Cardiac muscle cell (in vitro differentiated cells and primary cell): ENCODE measurements at regions not wholly inside any gene's neighbourhood (a gene's known extent, or its start where the extent isn't known, plus 50 kb on each side); places are given as distances from the start of the nearest gene placed in this dataset.
"Not testable (repeated sequence)": the region's sequence is repeated elsewhere in the genome, so short reads cannot be mapped to it uniquely, and the experiment has no call there.

ENCODE experiments used
- DNase-seq, 2 donors: peaks; one replicate each; pipeline versions ENCODE4 v3.0.0 to v3.0.0-alpha.2; 2010 to 2017; ENCODE audit warnings: low read depth in 1 of 2, low spot score in 1 of 2
- H3K27ac ChIP-seq: fragments of 200-600 bp; sonication (generic); 2 replicates; pipeline ENCODE4 v1.5.1; 2016
- H3K27me3 ChIP-seq: fragments of 200-600 bp; sonication (generic); 2 replicates; pipeline ENCODE4 v1.6.0; 2016; ENCODE audit warnings: control low read depth
- H3K36me3 ChIP-seq: fragments of 200-600 bp; sonication (generic); 2 replicates; pipeline ENCODE4 v1.5.1; 2016; ENCODE audit warnings: control low read depth
- H3K4me1 ChIP-seq: fragments of 200-600 bp; sonication (generic); 2 replicates; pipeline ENCODE4 v1.8.1; 2017; ENCODE audit warnings: low read depth, mild to moderate bottlenecking, mixed run types
- H3K4me3 ChIP-seq: fragments of 200-600 bp; sonication (generic); 2 replicates; pipeline ENCODE4 v1.5.1; 2016; ENCODE audit warnings: mild to moderate bottlenecking
- H3K9me3 ChIP-seq: fragments of 200-600 bp; sonication (generic); 2 replicates; pipeline ENCODE4 v1.5.1; 2017; ENCODE audit warnings: low read depth, mild to moderate bottlenecking, control low read depth
- CTCF ChIP-seq: IDR thresholded peaks from 2 replicates; pipeline ENCODE4 v1.5.1; 2012; ENCODE audit warnings: low read depth, mild to moderate bottlenecking, low read length

DNA sequence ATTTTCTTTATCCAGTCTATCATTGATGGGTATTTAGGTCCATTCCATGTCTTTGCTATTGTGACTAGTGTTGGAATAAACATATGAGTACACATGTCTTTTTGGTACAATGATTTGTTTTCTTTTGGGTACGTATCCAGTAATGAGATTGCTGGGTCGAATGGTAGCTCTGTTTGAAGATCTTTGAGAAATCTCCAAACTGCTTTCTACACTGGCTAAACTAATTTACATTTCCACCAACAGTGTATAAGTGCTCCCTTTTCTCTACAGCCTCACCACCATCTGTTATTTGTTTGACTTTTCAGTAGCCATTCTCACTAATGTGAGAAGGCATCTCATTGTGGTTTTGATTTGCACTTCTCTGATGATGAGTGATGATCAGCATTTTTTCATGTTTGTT is 103.7 kb downstream of the GOSR1 start:
- H3K36me3 ChIP-seq, result no peaks in the 10 kb centered on the region
- no peak for DNase-seq
- no peak overlapping the region for H3K4me3 ChIP-seq
- H3K4me1 ChIP-seq, result no peaks in the 10 kb centered on the region
- no peak for TF ChIP-seq CTCF
- H3K27ac ChIP-seq, result no peak overlapping the region
- no peaks in the 10 kb centered on the region for H3K9me3 ChIP-seq
- no peaks in the 10 kb centered on the region for H3K27me3 ChIP-seq

GRCh38 chr17:30579610-30580315 is 102.6 kb downstream of the GOSR1 start:
- TF ChIP-seq CTCF, result no peak
- no peak for DNase-seq
- Histone ChIP-seq H3K27ac (no peak overlapping the region), H3K36me3 (no peaks in the 10 kb centered on the region), H3K4me1 (no peaks in the 10 kb centered on the region), H3K9me3 (no peaks in the 10 kb centered on the region), H3K27me3 (no peaks in the 10 kb centered on the region), H3K4me3 (no peak overlapping the region)

GRCh38 chr17:30578015-30578717 is 101.0 kb downstream of the GOSR1 start:
- H3K27ac ChIP-seq, DNase-seq: not testable (repeated sequence)

More at GRCh38 chr17:30578015-30578717, 101.0 kb downstream of the GOSR1 start:
- H3K36me3 ChIP-seq, H3K27me3 ChIP-seq, H3K9me3 ChIP-seq, H3K4me3 ChIP-seq, H3K4me1 ChIP-seq: not testable (repeated sequence)
